H1 (cell line): ENCODE measurements at regions not wholly inside any gene's neighbourhood (a gene's known extent, or its start where the extent isn't known, plus 50 kb on each side); places are given as distances from the start of the nearest gene placed in this dataset.

Experiments used
- CTCF ChIA-PET: fragments of 300-600 bp; sonication (Branson Sonifier 250); formaldehyde crosslinking; loops from one replicate; lab custom pipeline; 2021; ENCODE audit not compliant: partially characterized antibody; lab: Charles Lee
- POLR2A ChIA-PET: fragments of 300-600 bp; sonication (Branson Sonifier 250); formaldehyde crosslinking; loops from one replicate; lab custom pipeline; 2021; ENCODE audit warnings: inconsistent platforms; ENCODE audit not compliant: partially characterized antibody; lab: Charles Lee
- DNase-seq, 2 experiments: peaks; one replicate each; pipeline versions ENCODE4 v3.0.0 to v3.0.0-alpha.2; 2010 to 2022; ENCODE audit warnings: low spot score in 2 of 2, low read depth in 1 of 2, mixed read lengths in 1 of 2
- FAIRE-seq: peaks from 2 replicates; lab custom pipeline; 2011; peaks lifted over from hg19 to GRCh38; lab: Jason Lieb, UNC
- H2AFZ ChIP-seq: 2 replicates; pipeline ENCODE4 v1.8.1; 2012; ENCODE audit warnings: low read length, inconsistent platforms
- H2AK5ac ChIP-seq: 2 replicates; pipeline ENCODE4 v1.6.1; 2013; ENCODE audit warnings: low read depth, low read length
- H2BK120ac ChIP-seq: replicated peaks from 2 replicates; pipeline ENCODE3; 2013; ENCODE audit warnings: low read depth, low read length, inconsistent platforms
- H2BK12ac ChIP-seq: 2 replicates; pipeline ENCODE4 v1.6.1; 2013; ENCODE audit warnings: low read depth, low read length
- H2BK15ac ChIP-seq: 2 replicates; pipeline ENCODE4 v1.6.1; 2013; ENCODE audit warnings: low read length
- H2BK20ac ChIP-seq: 2 replicates; pipeline ENCODE4 v1.6.1; 2013; ENCODE audit warnings: low read length
- H2BK5ac ChIP-seq: 2 replicates; pipeline ENCODE4 v1.6.1; 2013; ENCODE audit warnings: low read depth, low read length
- H3K14ac ChIP-seq: 2 replicates; pipeline ENCODE4 v1.6.1; 2013; ENCODE audit warnings: inconsistent platforms; ENCODE audit not compliant: insufficient read length
- H3K18ac ChIP-seq: 2 replicates; pipeline ENCODE4 v1.6.1; 2013; ENCODE audit warnings: low read length; ENCODE audit errors: extremely low read depth
- H3K23ac ChIP-seq: 2 replicates; pipeline ENCODE4 v1.6.1; 2013; ENCODE audit warnings: inconsistent platforms; ENCODE audit not compliant: insufficient read length
- H3K23me2 ChIP-seq: 2 replicates; pipeline ENCODE4 v1.6.1; 2013; ENCODE audit warnings: low read depth, low read length
- H3K27ac ChIP-seq: 2 replicates; pipeline ENCODE4 v1.6.1; 2011; ENCODE audit warnings: low read depth, low read length, inconsistent platforms
- H3K27me3 ChIP-seq, 4 experiments: replicated peaks in 1 of 4; 1 replicate in 1 of 4; 2 replicates in 3 of 4; pipeline versions ENCODE4 v1.6.1 to v1.8.1; 2011 to 2013; ENCODE audit warnings: low read length in 3 of 4, mild to moderate bottlenecking in 3 of 4, inconsistent platforms in 2 of 4, mixed read lengths in 2 of 4, moderate library complexity in 1 of 4; ENCODE audit not compliant: control insufficient read depth in 3 of 4, insufficient read depth in 3 of 4; ENCODE audit errors: extremely low read depth in 1 of 4
- H3K36me3 ChIP-seq, 4 experiments: 2 replicates each; pipeline versions ENCODE4 v1.6.1 to v1.8.1; 2011 to 2013; ENCODE audit warnings: mild to moderate bottlenecking in 4 of 4, low read length in 3 of 4, moderate library complexity in 2 of 4, control low read depth in 1 of 4, inconsistent platforms in 1 of 4; ENCODE audit not compliant: insufficient read depth in 4 of 4, control insufficient read depth in 2 of 4
- H3K4ac ChIP-seq: replicated peaks from 2 replicates; pipeline ENCODE3; 2013; ENCODE audit warnings: low read length, low read depth, mixed read lengths, inconsistent platforms; ENCODE audit not compliant: insufficient read length
- H3K4me1 ChIP-seq, 4 experiments: replicated peaks in 1 of 4; 1 replicate in 1 of 4; 2 replicates in 3 of 4; pipeline versions ENCODE4 v1.6.1 to v1.8.1; 2011 to 2013; ENCODE audit warnings: low read length in 3 of 4, inconsistent platforms in 2 of 4, mixed read lengths in 1 of 4; ENCODE audit not compliant: insufficient read depth in 4 of 4, control insufficient read depth in 3 of 4
- H3K4me2 ChIP-seq, 2 experiments: 2 replicates each; pipeline versions ENCODE4 v1.6.1 to v1.8.1; 2011 to 2013; ENCODE audit warnings: low read depth in 2 of 2, low read length in 2 of 2, control low read depth in 1 of 2, inconsistent platforms in 1 of 2, mild to moderate bottlenecking in 1 of 2; ENCODE audit not compliant: insufficient read depth in 1 of 2
- H3K4me3 ChIP-seq, 4 experiments: fragments of 200-600, 300-600 bp in 1 of 4; sonication (generic), shearing (Covaris generic), sonication (Bioruptor Twin) in 1 of 4; 2 replicates each; pipeline versions ENCODE4 v1.5.1 to v1.8.1; 2011 to 2016; ENCODE audit warnings: low read length in 4 of 4, low read depth in 3 of 4, control low read depth in 2 of 4, inconsistent platforms in 2 of 4, mild to moderate bottlenecking in 2 of 4, mixed read lengths in 1 of 4, moderate library complexity in 1 of 4; ENCODE audit not compliant: insufficient read depth in 2 of 4; ENCODE audit errors: extremely low read depth in 1 of 4
- H3K56ac ChIP-seq: replicated peaks from 2 replicates; pipeline ENCODE3; 2013; ENCODE audit warnings: low read depth, mild to moderate bottlenecking, mixed read lengths, low read length, inconsistent platforms; ENCODE audit not compliant: insufficient read length
- H3K79me1 ChIP-seq: 2 replicates; pipeline ENCODE4 v1.6.1; 2013; ENCODE audit warnings: low read depth, low read length, control low read depth
- H3K79me2 ChIP-seq, 2 experiments: 2 replicates each; pipeline versions ENCODE4 v1.6.1 to v1.8.1; 2012 to 2013; ENCODE audit warnings: low read length in 2 of 2, mild to moderate bottlenecking in 2 of 2, inconsistent platforms in 1 of 2; ENCODE audit not compliant: insufficient read depth in 2 of 2, control insufficient read depth in 1 of 2
- H3K9ac ChIP-seq, 4 experiments: replicated peaks in 1 of 4; 1 replicate in 1 of 4; 2 replicates in 3 of 4; pipeline versions ENCODE4 v1.6.1 to v1.8.1; 2011 to 2013; ENCODE audit warnings: low read depth in 3 of 4, low read length in 3 of 4, control low read depth in 2 of 4, mild to moderate bottlenecking in 2 of 4, moderate library complexity in 2 of 4, inconsistent platforms in 1 of 4; ENCODE audit errors: extremely low read depth in 1 of 4
- H3K9me3 ChIP-seq, 2 experiments: 2 replicates each; pipeline versions ENCODE4 v1.6.1 to v1.8.1; 2012 to 2013; ENCODE audit warnings: mild to moderate bottlenecking in 2 of 2, moderate library complexity in 2 of 2, control low read depth in 1 of 2, inconsistent platforms in 1 of 2, low read depth in 1 of 2, low read length in 1 of 2, mixed read lengths in 1 of 2; ENCODE audit not compliant: insufficient read depth in 2 of 2
- H4K20me1 ChIP-seq, 2 experiments: replicated peaks in 1 of 2; 2 replicates each; pipeline versions ENCODE3 to v1.8.1; 2011 to 2013; ENCODE audit warnings: inconsistent platforms in 2 of 2, low read length in 2 of 2, mild to moderate bottlenecking in 1 of 2; ENCODE audit not compliant: insufficient read depth in 2 of 2, control insufficient read depth in 1 of 2
- H4K5ac ChIP-seq: 2 replicates; pipeline ENCODE4 v1.6.1; 2013; ENCODE audit warnings: low read length, low read depth, mixed read lengths, inconsistent platforms; ENCODE audit not compliant: insufficient read length
- H4K8ac ChIP-seq: 2 replicates; pipeline ENCODE4 v1.8.0; 2013; ENCODE audit warnings: mild to moderate bottlenecking, moderate library complexity, low read length, inconsistent platforms; ENCODE audit not compliant: insufficient read depth; ENCODE audit errors: extremely low read depth
- H4K91ac ChIP-seq: replicated peaks from 2 replicates; pipeline ENCODE3; 2013; ENCODE audit warnings: low read length, mixed read lengths, inconsistent platforms; ENCODE audit not compliant: insufficient read length
- RFX5 ChIP-seq: IDR thresholded peaks from 2 replicates; pipeline ENCODE4 v1.6.1; 2011; ENCODE audit warnings: low read depth, low read length, improper control_type of control experiment, borderline replicate concordance
- SRF ChIP-seq: IDR thresholded peaks from 2 replicates; pipeline ENCODE4 v1.6.1; 2011; ENCODE audit warnings: mild to moderate bottlenecking, low read depth, low read length, moderate library complexity
- WGBS, 2 experiments: shearing (Covaris generic) in 1 of 2; methylation state at CpG; one replicate each; pipeline versions ENCODE4 v1.1.6 to v1.1.7; 2013 to 2015; ENCODE audit warnings: low lambda C conversion rate in 2 of 2, mixed read lengths in 2 of 2, inconsistent platforms in 1 of 2, low coverage in 1 of 2, missing lambda C conversion rate in 1 of 2; ENCODE audit not compliant: insufficient replicate concordance in 2 of 2, insufficient coverage in 1 of 2, insufficient read length in 1 of 2; ENCODE audit errors: extremely low coverage in 1 of 2, missing lambda C conversion rate in 1 of 2; 5-methylcytosine and 5-hydroxymethylcytosine counted together

DNA sequence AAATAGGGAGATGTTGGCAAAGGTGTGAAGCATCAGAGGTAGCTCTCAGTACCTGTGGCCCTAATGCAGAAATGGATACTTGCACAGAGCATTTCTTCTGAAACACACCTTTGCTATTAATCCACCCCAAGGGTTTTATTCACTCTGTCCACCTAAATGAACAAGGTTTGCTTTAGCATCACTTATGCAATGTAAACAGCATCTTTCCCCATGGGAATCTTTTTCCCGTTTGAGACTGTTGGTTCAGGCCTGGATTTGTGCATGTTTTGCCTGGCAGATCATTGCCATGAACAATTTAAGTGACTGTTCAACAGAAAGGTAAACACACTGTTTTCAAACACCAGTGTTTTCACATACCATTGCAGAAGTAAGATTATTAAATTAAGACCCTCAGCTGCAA is 508.3 kb downstream of the SOX2 start:
- WGBS, 2 experiments, result 85% methylated on average over 1 of the region's 1 CpG; no CpG with 5 or more reads in 1 of the 2 experiments
- Histone ChIP-seq H2BK15ac (no peak overlapping the region), H3K79me1 (no peaks in the 10 kb centered on the region), H4K91ac (no peak overlapping the region), H2BK120ac (no peak overlapping the region), H3K27ac (no peak overlapping the region), H3K4me3 (no peak overlapping the region), H3K56ac (no peak overlapping the region), H3K9me3 (no peaks in the 10 kb centered on the region), H4K20me1 (no peaks in the 10 kb centered on the region), H4K8ac (no peak overlapping the region), H3K4me2 (no peak overlapping the region), H3K4ac (no peak overlapping the region), H2AFZ (no peak overlapping the region), H3K23ac (no peak overlapping the region), H3K14ac (no peak overlapping the region), H3K36me3 (no peaks in the 10 kb centered on the region), H2AK5ac (no peak overlapping the region), H3K79me2 (no peaks in the 10 kb centered on the region), H2BK12ac (no peak overlapping the region), H2BK20ac (no peak overlapping the region), H3K18ac (no peak overlapping the region), H2BK5ac (no peak overlapping the region), H3K4me1 (peaks cover 0 to 6% (median 2%) of the 10 kb centered on the region in 4 experiments; a peak in 3 of 7 replicates), H3K27me3 (no peaks in the 10 kb centered on the region), H3K23me2 (no peaks in the 10 kb centered on the region), H4K5ac (no peak overlapping the region), H3K9ac (no peak overlapping the region)
- CTCF ChIA-PET, result no interaction called here
- DNase-seq (no peak), FAIRE-seq (no peak)
- POLR2A ChIA-PET, result no interaction called here
- TF ChIP-seq RFX5, result no peak
- TF ChIP-seq SRF, result no peak
